ENCODE measurements at regions not wholly inside any gene's neighbourhood (a gene's known extent, or its start where the extent isn't known, plus 50 kb on each side); places are given as distances from the start of the nearest gene placed in this dataset.

- Histone ChIP-seq H4K20me1 (replicated peaks; ENCODE audit: control insufficient read depth, insufficient read depth, low read length) (no peaks in the 10 kb centered on the region), H3K9me3 (replicated peaks; ENCODE audit: control insufficient read depth, insufficient read depth, low read depth, low read length) (no peaks in the 10 kb centered on the region), H3K27me3 (ENCODE audit: control insufficient read depth in 2 of 2, insufficient read depth in 2 of 2, low read length in 2 of 2) (no peaks in the 10 kb centered on the region), H3K27ac (ENCODE audit: extremely low read depth, low read depth, low read length) (no peak overlapping the region), H3K9me1 (ENCODE audit: control insufficient read depth, insufficient read depth, low read length) (no peaks in the 10 kb centered on the region), H3K36me3 (ENCODE audit: control insufficient read depth, insufficient read depth, low read length) (no peaks in the 10 kb centered on the region), H2AFZ (ENCODE audit: low read depth, low read length) (no peak overlapping the region), H3K4me2 (ENCODE audit: insufficient read depth, low read length) (no peak overlapping the region), H3K4me1 (replicated peaks in 1 of 2; ENCODE audit: control insufficient read depth in 2 of 2, insufficient read depth in 2 of 2, low read length in 2 of 2) (no peaks in the 10 kb centered on the region), H3K79me2 (ENCODE audit: control insufficient read depth, insufficient read depth, low read length) (no peaks in the 10 kb centered on the region), H3K4me3 (no peak overlapping the region), H3K9ac (ENCODE audit: insufficient read depth in 1 of 2, low read depth in 2 of 2, low read length in 2 of 2) (no peak overlapping the region)
- in situ Hi-C loops (cut with MboI) (no loop called here), intact Hi-C loops (cut with micrococcal nuclease) (loop anchor here (2.0 kb wide), 1 partner anchor 15 kb away; no protein-coding TSS in a partner anchor)
- FAIRE-seq (no peak), DNase-seq (ENCODE audit: extremely low read depth in 1 of 4, low spot score in 3 of 4) (no peak), ATAC-seq (no peak)
- no TSS peak for BruUV-seq (replicated peaks)
- WGBS (ENCODE audit: insufficient coverage, low coverage, missing lambda C conversion rate): 0% methylated on average over 3 of the region's 3 CpGs
- POLR2A ChIA-PET: no interaction called here
- TF ChIP-seq STAT5B (CRISPR knock-in tag; IDR thresholded peaks at IDR 0.05) (no peak), BRF2 (IDR thresholded peaks at IDR 0.05; ENCODE audit: borderline replicate concordance, insufficient read depth, insufficient read length) (no peak), CUX1 (CRISPR knock-in tag; IDR thresholded peaks at IDR 0.05) (no peak), FIP1L1 (IDR thresholded peaks at IDR 0.05; ENCODE audit: low read depth, low read length, poor library complexity, severe bottlenecking) (no peak), HNRNPLL (IDR thresholded peaks at IDR 0.05; ENCODE audit: low read depth, low read length, poor library complexity, severe bottlenecking) (no peak), MCM5 (IDR thresholded peaks at IDR 0.05; ENCODE audit: low read depth) (no peak), KLF6 (CRISPR knock-in tag; IDR thresholded peaks at IDR 0.05; ENCODE audit: borderline replicate concordance) (no peak), SIN3A (IDR thresholded peaks at IDR 0.05; ENCODE audit: borderline replicate concordance in 2 of 2, control insufficient read depth in 1 of 2, low read depth in 2 of 2, low read length in 2 of 2) (no peak), KDM2B (CRISPR knock-in tag; IDR thresholded peaks at IDR 0.05) (no peak), SMAD4 (CRISPR knock-in tag; conservative IDR thresholded peaks at IDR 0.05) (no peak)
- CTCF ChIA-PET (ENCODE audit: low intra/inter-chr PET ratio): no interaction called here
These were observed 76.6 kb upstream of the PPFIA2 start for GRCh38 chr12:81835783-81836182.

Data from K562 (cell line).